GM12878 (cell line): ENCODE measurements at regions not wholly inside any gene's neighbourhood (a gene's known extent, or its start where the extent isn't known, plus 50 kb on each side); places are given as distances from the start of the nearest gene placed in this dataset.

ENCODE experiments used
- ATAC-seq: fragments of 200-7000 bp; cut with Tn5 transposase; 3 replicates; pipeline ENCODE4 v1.9.1; 2020; ENCODE audit warnings: mild to moderate bottlenecking, moderate library complexity
- BruUV-seq: library from RNA; stranded (reverse); fragments of 400-500 nt; replicated peaks from 2 replicates; lab custom pipeline; 2021; lab: Mats Ljungman, UMichigan
- CTCF ChIA-PET: fragments of 300-600 bp; sonication (Branson Sonifier 250); formaldehyde crosslinking; extraction: SDS; loops from one replicate; lab custom pipeline; 2021; ENCODE audit warnings: inconsistent platforms; lab: Yijun Ruan, JAX
- POLR2A ChIA-PET: fragments of 350-600 bp; formaldehyde crosslinking; extraction: SDS; loops from one replicate; lab custom pipeline; 2021; ENCODE audit warnings: inconsistent platforms; lab: Charles Lee
- RAD21 ChIA-PET: fragments of 300-600 bp; sonication (Branson Sonifier 250); formaldehyde crosslinking; loops from one replicate; lab custom pipeline; 2023; ENCODE audit warnings: antibody characterized with exemption; ENCODE audit not compliant: unreplicated experiment; lab: Charles Lee
- SMC1A ChIA-PET: fragments of 300-600 bp; sonication (Branson Sonifier 250); formaldehyde crosslinking; loops from one replicate; lab custom pipeline; 2023; ENCODE audit not compliant: unreplicated experiment, uncharacterized antibody; lab: Charles Lee
- DNase-seq: peaks from one replicate; pipeline ENCODE4 v3.0.0-alpha.2; 2011; ENCODE audit warnings: low read depth, low spot score
- FAIRE-seq: peaks from 3 replicates; lab custom pipeline; 2011; peaks lifted over from hg19 to GRCh38; lab: Jason Lieb, UNC
- H2AFZ ChIP-seq: 2 replicates; pipeline ENCODE4 v1.6.0; 2011; ENCODE audit warnings: low read depth, low read length, control low read depth; ENCODE audit not compliant: control insufficient read depth
- H3K27ac ChIP-seq: 2 replicates; pipeline ENCODE4 v1.5.1; 2011; ENCODE audit warnings: control low read depth; ENCODE audit not compliant: control insufficient read depth, insufficient read depth
- H3K27me3 ChIP-seq, 2 experiments: replicated peaks in 1 of 2; 2 replicates each; pipeline versions ENCODE4 v1.6.0 to v1.6.1; 2011; ENCODE audit warnings: low read length in 1 of 2; ENCODE audit not compliant: control insufficient read depth in 2 of 2, insufficient read depth in 2 of 2
- H3K36me3 ChIP-seq, 2 experiments: 2 replicates each; pipeline ENCODE4 v1.5.1; 2011; ENCODE audit warnings: low read length in 1 of 2; ENCODE audit not compliant: control insufficient read depth in 2 of 2, insufficient read depth in 2 of 2
- H3K4me1 ChIP-seq: 2 replicates; pipeline ENCODE4 v1.6.1; 2011; ENCODE audit warnings: mild to moderate bottlenecking, low read length, moderate library complexity, mixed read lengths; ENCODE audit not compliant: control insufficient read depth, insufficient read depth
- H3K4me2 ChIP-seq: 2 replicates; pipeline ENCODE4 v1.6.0; 2011; ENCODE audit warnings: control low read depth; ENCODE audit not compliant: control insufficient read depth, insufficient read depth
- H3K4me3 ChIP-seq: fragments of 200-600 bp; sonication (generic); 2 replicates; pipeline ENCODE4 v1.5.1; 2016
- H3K79me2 ChIP-seq: 2 replicates; pipeline ENCODE4 v1.6.0; 2011; ENCODE audit warnings: low read length; ENCODE audit not compliant: control insufficient read depth, insufficient read depth
- H3K9ac ChIP-seq: 2 replicates; pipeline ENCODE4 v1.8.0; 2011; ENCODE audit warnings: low read length, control low read depth, mixed read lengths; ENCODE audit not compliant: control insufficient read depth, insufficient read depth
- H3K9me3 ChIP-seq: replicated peaks from 3 replicates; pipeline ENCODE4 v1.5.1; 2011; ENCODE audit warnings: mild to moderate bottlenecking, low read length; ENCODE audit not compliant: control insufficient read depth, insufficient read depth
- H4K20me1 ChIP-seq: 2 replicates; pipeline ENCODE4 v1.6.0; 2011; ENCODE audit not compliant: control insufficient read depth, insufficient read depth
- RAD21 ChIP-seq: IDR thresholded peaks from 2 replicates; pipeline ENCODE4 v1.6.1; 2011; ENCODE audit warnings: mild to moderate bottlenecking, low read depth, low read length, moderate library complexity; ENCODE audit not compliant: insufficient read depth
- WGBS: methylation state at CpG from one replicate; pipeline ENCODE4 v1.1.6; 2016; ENCODE audit warnings: low lambda C conversion rate; ENCODE audit not compliant: insufficient replicate concordance, insufficient coverage; ENCODE audit errors: missing lambda C conversion rate; 5-methylcytosine and 5-hydroxymethylcytosine counted together
- in situ Hi-C: fragments of 300-500 bp; cut with MboI; formaldehyde crosslinking; loops from 9 replicates; pipeline ENCODE4 v1.14.3; 2018; ENCODE audit warnings: mixed read lengths
- intact Hi-C: fragments of 100-400 bp; cut with micrococcal nuclease; formaldehyde crosslinking; loops from one replicate; pipeline ENCODE4 v1.14.2; 2022; ENCODE audit not compliant: unreplicated experiment
- TF ChIP-seq, protein P1 (sequence below): fragments of 450-650 bp; IDR thresholded peaks from 2 replicates; pipeline ENCODE4 v1.6.1; 2017; ENCODE audit warnings: mild to moderate bottlenecking
- TF ChIP-seq, protein P2 (sequence below): fragments of 450-650 bp; formaldehyde crosslinking; IDR thresholded peaks from 2 replicates; pipeline ENCODE4 v1.4.0; 2020; ENCODE audit warnings: mild to moderate bottlenecking, moderate library complexity
- TF ChIP-seq, protein P3 (sequence below), 3 experiments: IDR thresholded peaks in 2 of 3; conservative IDR thresholded peaks in 1 of 3; 2 replicates each; pipeline ENCODE4 v1.5.1; 2011; ENCODE audit warnings: low read depth in 3 of 3, low read length in 3 of 3, mild to moderate bottlenecking in 3 of 3, control low read depth in 2 of 3, moderate library complexity in 2 of 3, inconsistent platforms in 1 of 3, mixed read lengths in 1 of 3; ENCODE audit not compliant: control insufficient read depth in 2 of 3, insufficient read depth in 1 of 3; ENCODE audit errors: extremely low read depth in 1 of 3

DNA sequence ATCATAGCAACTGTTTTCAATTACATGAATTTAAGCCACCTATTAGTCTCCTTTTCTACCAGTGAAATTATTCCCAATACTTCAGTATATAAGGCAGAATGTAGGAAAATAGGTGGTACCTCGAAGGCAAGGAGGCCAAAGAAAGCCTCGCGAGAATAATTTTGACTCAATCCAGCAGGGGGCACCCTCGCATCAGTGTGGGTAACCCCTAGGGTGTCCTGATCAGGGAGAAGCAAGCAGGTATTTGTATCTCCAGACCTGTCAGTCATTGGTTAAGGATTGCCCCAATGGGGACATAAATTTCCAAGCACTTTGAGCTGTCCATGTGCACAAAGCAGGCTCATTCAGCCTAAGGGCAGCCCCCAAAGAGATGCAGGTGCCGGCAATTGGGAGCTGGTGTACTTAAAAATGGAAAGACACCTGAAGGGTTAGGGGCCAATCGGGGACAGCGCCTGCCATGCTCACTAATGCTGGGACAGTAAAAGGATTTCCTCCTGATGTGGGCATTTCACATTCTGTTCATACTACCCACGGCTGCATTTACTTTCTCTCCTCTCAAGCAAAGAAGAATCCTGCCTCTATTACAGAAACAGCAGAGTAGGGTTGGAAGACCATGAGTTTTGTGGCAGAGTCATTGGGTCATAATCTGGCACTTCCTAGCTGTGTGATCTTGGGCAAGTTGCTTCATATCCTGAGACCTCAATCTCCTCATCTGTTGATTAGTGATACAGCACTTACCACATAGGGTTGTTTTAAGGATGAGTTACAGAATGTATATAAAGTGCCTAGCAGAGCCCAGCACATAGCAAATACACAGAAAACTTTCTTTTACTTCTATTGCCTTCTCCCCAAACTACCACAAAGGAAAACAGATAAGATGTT is 136.1 kb downstream of the ICOS start:
- Histone ChIP-seq H4K20me1 (no peaks in the 10 kb centered on the region), H3K79me2 (no peaks in the 10 kb centered on the region), H2AFZ (no peak overlapping the region), H3K36me3 (no peaks in the 10 kb centered on the region), H3K4me2 (no peak overlapping the region), H3K4me3 (no peak overlapping the region), H3K27ac (no peak overlapping the region), H3K9me3 (no peaks in the 10 kb centered on the region), H3K9ac (no peak overlapping the region), H3K27me3 (peaks cover 0 to 2% of the 10 kb centered on the region in 2 experiments; a peak in 1 of 4 replicates), H3K4me1 (no peaks in the 10 kb centered on the region)
- 38% methylated on average over 8 of the region's 8 CpGs for WGBS
- DNase-seq = no peak
- intact Hi-C loops (loop anchor here (1.0 kb wide), 1 partner anchor 106 kb away; no protein-coding TSS in a partner anchor), in situ Hi-C loops (no loop called here)
- ChIA-PET SMC1A (no interaction called here), RAD21 (no interaction called here), CTCF (interaction anchor here (1.2 to 3.9 kb wide), 7 partner anchors 10 to 1224 kb away, joined by 3 to 18 read pairs (median 3); no protein-coding TSS in a partner anchor), POLR2A (no interaction called here)
- TF ChIP-seq, protein P1, sequence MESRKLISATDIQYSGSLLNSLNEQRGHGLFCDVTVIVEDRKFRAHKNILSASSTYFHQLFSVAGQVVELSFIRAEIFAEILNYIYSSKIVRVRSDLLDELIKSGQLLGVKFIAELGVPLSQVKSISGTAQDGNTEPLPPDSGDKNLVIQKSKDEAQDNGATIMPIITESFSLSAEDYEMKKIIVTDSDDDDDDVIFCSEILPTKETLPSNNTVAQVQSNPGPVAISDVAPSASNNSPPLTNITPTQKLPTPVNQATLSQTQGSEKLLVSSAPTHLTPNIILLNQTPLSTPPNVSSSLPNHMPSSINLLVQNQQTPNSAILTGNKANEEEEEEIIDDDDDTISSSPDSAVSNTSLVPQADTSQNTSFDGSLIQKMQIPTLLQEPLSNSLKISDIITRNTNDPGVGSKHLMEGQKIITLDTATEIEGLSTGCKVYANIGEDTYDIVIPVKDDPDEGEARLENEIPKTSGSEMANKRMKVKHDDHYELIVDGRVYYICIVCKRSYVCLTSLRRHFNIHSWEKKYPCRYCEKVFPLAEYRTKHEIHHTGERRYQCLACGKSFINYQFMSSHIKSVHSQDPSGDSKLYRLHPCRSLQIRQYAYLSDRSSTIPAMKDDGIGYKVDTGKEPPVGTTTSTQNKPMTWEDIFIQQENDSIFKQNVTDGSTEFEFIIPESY = no peak
- peak; percentile 56 for TF ChIP-seq RAD21
- TF ChIP-seq, protein P2, sequence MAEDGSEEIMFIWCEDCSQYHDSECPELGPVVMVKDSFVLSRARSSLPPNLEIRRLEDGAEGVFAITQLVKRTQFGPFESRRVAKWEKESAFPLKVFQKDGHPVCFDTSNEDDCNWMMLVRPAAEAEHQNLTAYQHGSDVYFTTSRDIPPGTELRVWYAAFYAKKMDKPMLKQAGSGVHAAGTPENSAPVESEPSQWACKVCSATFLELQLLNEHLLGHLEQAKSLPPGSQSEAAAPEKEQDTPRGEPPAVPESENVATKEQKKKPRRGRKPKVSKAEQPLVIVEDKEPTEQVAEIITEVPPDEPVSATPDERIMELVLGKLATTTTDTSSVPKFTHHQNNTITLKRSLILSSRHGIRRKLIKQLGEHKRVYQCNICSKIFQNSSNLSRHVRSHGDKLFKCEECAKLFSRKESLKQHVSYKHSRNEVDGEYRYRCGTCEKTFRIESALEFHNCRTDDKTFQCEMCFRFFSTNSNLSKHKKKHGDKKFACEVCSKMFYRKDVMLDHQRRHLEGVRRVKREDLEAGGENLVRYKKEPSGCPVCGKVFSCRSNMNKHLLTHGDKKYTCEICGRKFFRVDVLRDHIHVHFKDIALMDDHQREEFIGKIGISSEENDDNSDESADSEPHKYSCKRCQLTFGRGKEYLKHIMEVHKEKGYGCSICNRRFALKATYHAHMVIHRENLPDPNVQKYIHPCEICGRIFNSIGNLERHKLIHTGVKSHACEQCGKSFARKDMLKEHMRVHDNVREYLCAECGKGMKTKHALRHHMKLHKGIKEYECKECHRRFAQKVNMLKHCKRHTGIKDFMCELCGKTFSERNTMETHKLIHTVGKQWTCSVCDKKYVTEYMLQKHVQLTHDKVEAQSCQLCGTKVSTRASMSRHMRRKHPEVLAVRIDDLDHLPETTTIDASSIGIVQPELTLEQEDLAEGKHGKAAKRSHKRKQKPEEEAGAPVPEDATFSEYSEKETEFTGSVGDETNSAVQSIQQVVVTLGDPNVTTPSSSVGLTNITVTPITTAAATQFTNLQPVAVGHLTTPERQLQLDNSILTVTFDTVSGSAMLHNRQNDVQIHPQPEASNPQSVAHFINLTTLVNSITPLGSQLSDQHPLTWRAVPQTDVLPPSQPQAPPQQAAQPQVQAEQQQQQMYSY (CRISPR knock-in tag) = no peak
- TF ChIP-seq, protein P3, sequence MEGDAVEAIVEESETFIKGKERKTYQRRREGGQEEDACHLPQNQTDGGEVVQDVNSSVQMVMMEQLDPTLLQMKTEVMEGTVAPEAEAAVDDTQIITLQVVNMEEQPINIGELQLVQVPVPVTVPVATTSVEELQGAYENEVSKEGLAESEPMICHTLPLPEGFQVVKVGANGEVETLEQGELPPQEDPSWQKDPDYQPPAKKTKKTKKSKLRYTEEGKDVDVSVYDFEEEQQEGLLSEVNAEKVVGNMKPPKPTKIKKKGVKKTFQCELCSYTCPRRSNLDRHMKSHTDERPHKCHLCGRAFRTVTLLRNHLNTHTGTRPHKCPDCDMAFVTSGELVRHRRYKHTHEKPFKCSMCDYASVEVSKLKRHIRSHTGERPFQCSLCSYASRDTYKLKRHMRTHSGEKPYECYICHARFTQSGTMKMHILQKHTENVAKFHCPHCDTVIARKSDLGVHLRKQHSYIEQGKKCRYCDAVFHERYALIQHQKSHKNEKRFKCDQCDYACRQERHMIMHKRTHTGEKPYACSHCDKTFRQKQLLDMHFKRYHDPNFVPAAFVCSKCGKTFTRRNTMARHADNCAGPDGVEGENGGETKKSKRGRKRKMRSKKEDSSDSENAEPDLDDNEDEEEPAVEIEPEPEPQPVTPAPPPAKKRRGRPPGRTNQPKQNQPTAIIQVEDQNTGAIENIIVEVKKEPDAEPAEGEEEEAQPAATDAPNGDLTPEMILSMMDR (IDR thresholded peaks at IDR 0.05 in 2 of 3, conservative IDR thresholded peaks at IDR 0.05 in 1 of 3; ENCODE audit: control insufficient read depth in 2 of 3, extremely low read depth in 1 of 3, insufficient read depth in 1 of 3, low read depth in 3 of 3, low read length in 3 of 3) = peak; percentile 47 to 60 (median 52)
- FAIRE-seq = no peak
- no TSS peak for BruUV-seq
- peak; percentile 76 for ATAC-seq
